ENCODE measurements at regions not wholly inside any gene's neighbourhood (a gene's known extent, or its start where the extent isn't known, plus 50 kb on each side); places are given as distances from the start of the nearest gene placed in this dataset.
A peak's percentile ranks its signal among the peaks of the same experiment; 100 is the strongest.

GRCh38 chr6:141659582-141659981, 473.1 kb upstream of the GJE1 start:
- Histone ChIP-seq H3K4me3 (no peak overlapping the region), H3K4me1 (ENCODE audit: insufficient read depth) (no peaks in the 10 kb centered on the region), H3K4me2 (ENCODE audit: unreplicated experiment) (no peak overlapping the region), H3K36me3 (ENCODE audit: low read depth) (no peaks in the 10 kb centered on the region), H3K9me2 (ENCODE audit: insufficient read depth) (no peaks in the 10 kb centered on the region), H3K27me3 (replicated peaks; ENCODE audit: insufficient read depth) (no peaks in the 10 kb centered on the region), H3K9ac (no peak overlapping the region), H3K27ac (no peak overlapping the region), H4K20me1 (ENCODE audit: insufficient read depth) (no peaks in the 10 kb centered on the region), H3F3A (ENCODE audit: insufficient read depth) (no peaks in the 10 kb centered on the region), H3K79me2 (ENCODE audit: insufficient read depth) (no peaks in the 10 kb centered on the region), H2AFZ (no peak overlapping the region), H3K9me3 (ENCODE audit: low read depth) (no peaks in the 10 kb centered on the region)
- DNase-seq = no peak
- no peak for TF ChIP-seq EZH2 (IDR thresholded peaks at IDR 0.05; ENCODE audit: insufficient read depth, poor library complexity, severe bottlenecking)
- TF ChIP-seq EZH2phosphoT487 (IDR thresholded peaks at IDR 0.05; ENCODE audit: insufficient read depth, low read depth) = no peak
- 69 to 71% methylated on average over 3 of the region's 3 CpGs for WGBS, 2 experiments (ENCODE audit: low coverage in 1 of 2, low lambda C conversion rate in 2 of 2, missing lambda C conversion rate in 2 of 2)
- in situ Hi-C loops (cut with MboI) = no loop called here

- Histone ChIP-seq H3K9me2 (ENCODE audit: insufficient read depth) (no peaks in the 10 kb centered on the region), H3K27me3 (replicated peaks; ENCODE audit: insufficient read depth) (no peaks in the 10 kb centered on the region), H3K9me3 (ENCODE audit: low read depth) (no peaks in the 10 kb centered on the region), H3K36me3 (ENCODE audit: low read depth) (no peaks in the 10 kb centered on the region), H3K79me2 (ENCODE audit: insufficient read depth) (no peaks in the 10 kb centered on the region), H3K9ac (no peak overlapping the region), H3F3A (ENCODE audit: insufficient read depth) (no peaks in the 10 kb centered on the region), H2AFZ (no peak overlapping the region), H3K4me1 (ENCODE audit: insufficient read depth) (no peaks in the 10 kb centered on the region), H4K20me1 (ENCODE audit: insufficient read depth) (no peaks in the 10 kb centered on the region), H3K27ac (no peak overlapping the region), H3K4me3 (no peak overlapping the region), H3K4me2 (ENCODE audit: unreplicated experiment) (no peak overlapping the region)
- 49 to 53% methylated on average over 2 of the region's 2 CpGs for WGBS, 2 experiments (ENCODE audit: low coverage in 1 of 2, low lambda C conversion rate in 2 of 2, missing lambda C conversion rate in 2 of 2)
- in situ Hi-C loops (cut with MboI) = no loop called here
- DNase-seq = no peak
- TF ChIP-seq EZH2 (IDR thresholded peaks at IDR 0.05; ENCODE audit: insufficient read depth, poor library complexity, severe bottlenecking) (no peak), EZH2phosphoT487 (IDR thresholded peaks at IDR 0.05; ENCODE audit: insufficient read depth, low read depth) (no peak)
Measured at GRCh38 chr6:141658696-141659095, 474.0 kb upstream of the GJE1 start.

GRCh38 chr6:141657812-141658211, 474.9 kb upstream of the GJE1 start:
- H3K9me3 ChIP-seq (ENCODE audit: low read depth) = no peaks in the 10 kb centered on the region
- H3K9me2 ChIP-seq (ENCODE audit: insufficient read depth) = no peaks in the 10 kb centered on the region
- H3K79me2 ChIP-seq (ENCODE audit: insufficient read depth) = no peaks in the 10 kb centered on the region
- H2AFZ ChIP-seq = no peak overlapping the region
- H3K9ac ChIP-seq = no peak overlapping the region
- no peaks in the 10 kb centered on the region for H4K20me1 ChIP-seq (ENCODE audit: insufficient read depth)
- no peak overlapping the region for H3K4me2 ChIP-seq (ENCODE audit: unreplicated experiment)
- no peak overlapping the region for H3K4me3 ChIP-seq
- no peak overlapping the region for H3K27ac ChIP-seq
- no peak for TF ChIP-seq EZH2 (IDR thresholded peaks at IDR 0.05; ENCODE audit: insufficient read depth, poor library complexity, severe bottlenecking)
- no peak for TF ChIP-seq EZH2phosphoT487 (IDR thresholded peaks at IDR 0.05; ENCODE audit: insufficient read depth, low read depth)
- in situ Hi-C loops (cut with MboI) = no loop called here
- no peaks in the 10 kb centered on the region for H3K27me3 ChIP-seq (replicated peaks; ENCODE audit: insufficient read depth)
- no peaks in the 10 kb centered on the region for H3K36me3 ChIP-seq (ENCODE audit: low read depth)
- H3K4me1 ChIP-seq (ENCODE audit: insufficient read depth) = no peaks in the 10 kb centered on the region
- WGBS, 2 experiments (ENCODE audit: low coverage in 1 of 2, low lambda C conversion rate in 2 of 2, missing lambda C conversion rate in 2 of 2) = 55 to 60% methylated on average over 1 of the region's 1 CpG
- H3F3A ChIP-seq (ENCODE audit: insufficient read depth) = no peaks in the 10 kb centered on the region
- no peak for DNase-seq

GRCh38 chr6:141653590-141653989, 479.1 kb upstream of the GJE1 start:
- H3K27ac ChIP-seq = no peak overlapping the region
- peak; percentile 6 for DNase-seq
- no peaks in the 10 kb centered on the region for H3F3A ChIP-seq (ENCODE audit: insufficient read depth)
- 44 to 56% methylated on average over 1 of the region's 1 CpG for WGBS, 2 experiments (ENCODE audit: low coverage in 1 of 2, low lambda C conversion rate in 2 of 2, missing lambda C conversion rate in 2 of 2)
- H3K4me3 ChIP-seq = no peak overlapping the region
- no peaks in the 10 kb centered on the region for H3K27me3 ChIP-seq (replicated peaks; ENCODE audit: insufficient read depth)
- no peak for TF ChIP-seq EZH2phosphoT487 (IDR thresholded peaks at IDR 0.05; ENCODE audit: insufficient read depth, low read depth)
- no peak for TF ChIP-seq EZH2 (IDR thresholded peaks at IDR 0.05; ENCODE audit: insufficient read depth, poor library complexity, severe bottlenecking)
- no peaks in the 10 kb centered on the region for H4K20me1 ChIP-seq (ENCODE audit: insufficient read depth)
- H3K4me2 ChIP-seq (ENCODE audit: unreplicated experiment) = no peak overlapping the region
- in situ Hi-C loops (cut with MboI) = no loop called here
- H3K4me1 ChIP-seq (ENCODE audit: insufficient read depth) = no peaks in the 10 kb centered on the region
- H3K36me3 ChIP-seq (ENCODE audit: low read depth) = no peaks in the 10 kb centered on the region
- no peaks in the 10 kb centered on the region for H3K9me3 ChIP-seq (ENCODE audit: low read depth)
- H3K79me2 ChIP-seq (ENCODE audit: insufficient read depth) = no peaks in the 10 kb centered on the region
- no peak overlapping the region for H3K9ac ChIP-seq
- H2AFZ ChIP-seq = no peak overlapping the region
- H3K9me2 ChIP-seq (ENCODE audit: insufficient read depth) = no peaks in the 10 kb centered on the region

- 86 to 90% methylated on average over 1 of the region's 1 CpG for WGBS, 2 experiments (ENCODE audit: low coverage in 1 of 2, low lambda C conversion rate in 2 of 2, missing lambda C conversion rate in 2 of 2)
- no peak for TF ChIP-seq EZH2 (IDR thresholded peaks at IDR 0.05; ENCODE audit: insufficient read depth, poor library complexity, severe bottlenecking)
- TF ChIP-seq EZH2phosphoT487 (IDR thresholded peaks at IDR 0.05; ENCODE audit: insufficient read depth, low read depth) = no peak
Measured at GRCh38 chr6:141641951-141642350, 490.8 kb upstream of the GJE1 start.

More at GRCh38 chr6:141641951-141642350, 490.8 kb upstream of the GJE1 start:
- H3K9ac ChIP-seq = no peak overlapping the region
- no peak overlapping the region for H3K4me3 ChIP-seq
- H3K9me2 ChIP-seq (ENCODE audit: insufficient read depth) = no peaks in the 10 kb centered on the region
- H4K20me1 ChIP-seq (ENCODE audit: insufficient read depth) = no peaks in the 10 kb centered on the region
- no peaks in the 10 kb centered on the region for H3K79me2 ChIP-seq (ENCODE audit: insufficient read depth)
- no peak overlapping the region for H2AFZ ChIP-seq
- in situ Hi-C loops (cut with MboI) = no loop called here
- no peak overlapping the region for H3K4me2 ChIP-seq (ENCODE audit: unreplicated experiment)
- no peaks in the 10 kb centered on the region for H3F3A ChIP-seq (ENCODE audit: insufficient read depth)
- H3K36me3 ChIP-seq (ENCODE audit: low read depth) = no peaks in the 10 kb centered on the region
- H3K9me3 ChIP-seq (ENCODE audit: low read depth) = no peaks in the 10 kb centered on the region
- H3K27ac ChIP-seq = no peak overlapping the region
- no peaks in the 10 kb centered on the region for H3K4me1 ChIP-seq (ENCODE audit: insufficient read depth)
- no peaks in the 10 kb centered on the region for H3K27me3 ChIP-seq (replicated peaks; ENCODE audit: insufficient read depth)
- no peak for DNase-seq

Measured in GM23248 (cell line).